ENCODE measurements at regions not wholly inside any gene's neighbourhood (a gene's known extent, or its start where the extent isn't known, plus 50 kb on each side); places are given as distances from the start of the nearest gene placed in this dataset.

GRCh38 chr13:52944697-52945096 is 83.9 kb upstream of the OLFM4 start (continued):
- no peak for TF ChIP-seq NEUROD1 (IDR thresholded peaks at IDR 0.05; ENCODE audit: borderline replicate concordance, low read depth, low read length, partially characterized antibody)

GRCh38 chr13:52938065-52938464 is 89.6 kb upstream of the PCDH8 start:
- WGBS (ENCODE audit: insufficient coverage, low coverage, missing lambda C conversion rate) = 0% methylated on average over 2 of the region's 3 CpGs
- in situ Hi-C loops (cut with MboI) = no loop called here
- ChIA-PET POLR2A (no interaction called here), CTCF (ENCODE audit: low intra/inter-chr PET ratio) (no interaction called here)
- no peak overlapping the region for H3K4me2 ChIP-seq (ENCODE audit: insufficient read depth, low read length)
- DNase-seq (ENCODE audit: extremely low read depth in 1 of 4, low spot score in 3 of 4) (no peak), FAIRE-seq (no peak), ATAC-seq (no peak)
- BruUV-seq (replicated peaks) = no TSS peak
- no peaks in the 10 kb centered on the region for H4K20me1 ChIP-seq (replicated peaks; ENCODE audit: control insufficient read depth, insufficient read depth, low read length)
- no peaks in the 10 kb centered on the region for H3K9me3 ChIP-seq (replicated peaks; ENCODE audit: control insufficient read depth, insufficient read depth, low read depth, low read length)
- no peak overlapping the region for H3K4me3 ChIP-seq
- H3K9ac ChIP-seq (ENCODE audit: insufficient read depth in 1 of 2, low read depth in 2 of 2, low read length in 2 of 2) = no peak overlapping the region
- no peak overlapping the region for H3K27ac ChIP-seq (ENCODE audit: extremely low read depth, low read depth, low read length)
- no peaks in the 10 kb centered on the region for H3K4me1 ChIP-seq (replicated peaks in 1 of 2; ENCODE audit: control insufficient read depth in 2 of 2, insufficient read depth in 2 of 2, low read length in 2 of 2)
- TF ChIP-seq ETV5 (CRISPR knock-in tag; IDR thresholded peaks at IDR 0.05; ENCODE audit: low read depth) = no peak
- TF ChIP-seq CHD4 (IDR thresholded peaks at IDR 0.05; ENCODE audit: insufficient read depth, insufficient replicate concordance, low read depth, low read length, poor library complexity, severe bottlenecking) = no peak
- intact Hi-C loops (cut with micrococcal nuclease) = no loop called here
- H3K9me1 ChIP-seq (ENCODE audit: control insufficient read depth, insufficient read depth, low read length) = no peaks in the 10 kb centered on the region
- H3K79me2 ChIP-seq (ENCODE audit: control insufficient read depth, insufficient read depth, low read length) = no peaks in the 10 kb centered on the region
- no peaks in the 10 kb centered on the region for H3K36me3 ChIP-seq (ENCODE audit: control insufficient read depth, insufficient read depth, low read length)
- H2AFZ ChIP-seq (ENCODE audit: low read depth, low read length) = no peak overlapping the region
- H3K27me3 ChIP-seq (ENCODE audit: control insufficient read depth in 2 of 2, insufficient read depth in 2 of 2, low read length in 2 of 2) = peaks cover 0 to 3% of the 10 kb centered on the region in 2 experiments; a peak in 1 of 5 replicates

GRCh38 chr13:52936806-52937205 is 88.4 kb upstream of the PCDH8 start:
- H3K27me3 ChIP-seq (ENCODE audit: control insufficient read depth in 2 of 2, insufficient read depth in 2 of 2, low read length in 2 of 2) = peaks cover 0 to 3% of the 10 kb centered on the region in 2 experiments; a peak in 1 of 5 replicates
- H3K79me2 ChIP-seq (ENCODE audit: control insufficient read depth, insufficient read depth, low read length) = no peaks in the 10 kb centered on the region
- CTCF ChIA-PET (ENCODE audit: low intra/inter-chr PET ratio) = no interaction called here
- H3K4me3 ChIP-seq = no peak overlapping the region
- no peak overlapping the region for H3K4me2 ChIP-seq (ENCODE audit: insufficient read depth, low read length)
- no peak overlapping the region for H3K9ac ChIP-seq (ENCODE audit: insufficient read depth in 1 of 2, low read depth in 2 of 2, low read length in 2 of 2)
- H3K9me3 ChIP-seq (replicated peaks; ENCODE audit: control insufficient read depth, insufficient read depth, low read depth, low read length) = no peaks in the 10 kb centered on the region
- H3K36me3 ChIP-seq (ENCODE audit: control insufficient read depth, insufficient read depth, low read length) = no peaks in the 10 kb centered on the region
- POLR2A ChIA-PET = no interaction called here
- H4K20me1 ChIP-seq (replicated peaks; ENCODE audit: control insufficient read depth, insufficient read depth, low read length) = no peaks in the 10 kb centered on the region
- FAIRE-seq (no peak), ATAC-seq (no peak), DNase-seq (ENCODE audit: extremely low read depth in 1 of 4, low spot score in 3 of 4) (no peak)
- intact Hi-C loops (cut with micrococcal nuclease) = no loop called here
- no TSS peak for BruUV-seq (replicated peaks)
- no peaks in the 10 kb centered on the region for H3K9me1 ChIP-seq (ENCODE audit: control insufficient read depth, insufficient read depth, low read length)
- in situ Hi-C loops (cut with MboI) = no loop called here
- WGBS (ENCODE audit: insufficient coverage, low coverage, missing lambda C conversion rate) = 0% methylated on average over 2 of the region's 2 CpGs
- no peak overlapping the region for H3K27ac ChIP-seq (ENCODE audit: extremely low read depth, low read depth, low read length)
- H2AFZ ChIP-seq (ENCODE audit: low read depth, low read length) = no peak overlapping the region
- H3K4me1 ChIP-seq (replicated peaks in 1 of 2; ENCODE audit: control insufficient read depth in 2 of 2, insufficient read depth in 2 of 2, low read length in 2 of 2) = no peaks in the 10 kb centered on the region
- TF ChIP-seq RBFOX2 (IDR thresholded peaks at IDR 0.05; ENCODE audit: low read depth, low read length) (no peak), TOE1 (IDR thresholded peaks at IDR 0.05; ENCODE audit: borderline replicate concordance) (no peak), TOE1 (CRISPR knock-in tag; IDR thresholded peaks at IDR 0.05; ENCODE audit: borderline replicate concordance, low read depth) (no peak), KDM5B (IDR thresholded peaks at IDR 0.05; ENCODE audit: insufficient replicate concordance, low read depth, low read length) (no peak), MBD1 (CRISPR knock-in tag; IDR thresholded peaks at IDR 0.05) (no peak), ZSCAN29 (IDR thresholded peaks at IDR 0.05) (no peak), ZBTB43 (CRISPR knock-in tag; IDR thresholded peaks at IDR 0.05) (no peak), CBFA2T2 (conservative IDR thresholded peaks at IDR 0.05) (no peak), HNRNPH1 (optimal IDR thresholded peaks at IDR 0.05; ENCODE audit: low read depth, low read length) (no peak), HDAC2 (IDR thresholded peaks at IDR 0.05) (no peak)
